Activated naive CD8-positive, alpha-beta T cell treated with anti-CD3 and anti-CD28 coated beads, Interleukin-2, amount 10 ng/mL, durations not matched to agents 7 days and 5 days (primary cell): ENCODE measurements at regions not wholly inside any gene's neighbourhood (a gene's known extent, or its start where the extent isn't known, plus 50 kb on each side); places are given as distances from the start of the nearest gene placed in this dataset.

Experiments
- ATAC-seq: fragments of 150-1000 bp; cut with Tn5 transposase; one replicate; pipeline ENCODE4 v1.10.0; 2021; ENCODE audit warnings: low read depth, moderate library complexity
- POLR2A ChIA-PET: fragments of 350-600 bp; sonication (Branson Sonifier 250); formaldehyde crosslinking; loops from one replicate; lab custom pipeline; 2021; ENCODE audit warnings: antibody characterized with exemption; lab: Charles Lee
- DNase-seq: peaks from one replicate; pipeline ENCODE4 v3.0.0; 2021
- H3K27ac Mint-ChIP-seq: one replicate; pipeline ENCODE4 v1.8.0; 2022; ENCODE audit warnings: mild to moderate bottlenecking, mixed read lengths
- H3K27me3 Mint-ChIP-seq: one replicate; pipeline ENCODE4 v1.8.0; 2022; ENCODE audit warnings: mild to moderate bottlenecking, moderate library complexity, mixed read lengths
- H3K36me3 Mint-ChIP-seq: one replicate; pipeline ENCODE4 v1.8.0; 2021; ENCODE audit warnings: mild to moderate bottlenecking, mixed read lengths
- H3K4me1 Mint-ChIP-seq: one replicate; pipeline ENCODE4 v1.8.0; 2021; ENCODE audit warnings: mixed read lengths
- H3K4me3 Mint-ChIP-seq: one replicate; pipeline ENCODE4 v1.8.0; 2022; ENCODE audit warnings: mild to moderate bottlenecking, moderate library complexity, mixed read lengths
- H3K9me3 Mint-ChIP-seq: one replicate; pipeline ENCODE4 v1.8.0; 2021; ENCODE audit warnings: mixed read lengths

DNA sequence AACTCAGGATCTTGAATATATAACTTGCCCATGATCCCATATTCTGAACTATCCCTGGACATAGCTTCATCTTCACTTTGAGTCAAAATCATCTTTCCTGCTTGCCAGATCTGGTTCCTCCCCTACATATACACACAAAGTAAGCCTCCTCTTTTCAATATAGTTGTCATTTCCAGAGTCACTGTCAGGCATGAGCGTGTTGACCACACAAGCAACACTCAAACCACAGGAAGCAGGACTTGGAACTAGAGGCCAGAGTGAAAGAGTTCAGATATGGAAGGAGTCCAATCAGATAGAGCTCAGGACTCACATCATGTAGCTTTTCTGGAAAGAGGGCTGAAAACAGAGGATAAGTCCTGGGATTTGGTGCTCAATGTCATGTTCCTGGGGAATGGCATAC is 1140.6 kb downstream of the BCL11B start:
- peak overlapping the region; percentile 49 for H3K27ac Mint-ChIP-seq
- peaks cover 3% of the 10 kb centered on the region for H3K36me3 Mint-ChIP-seq
- H3K4me3 Mint-ChIP-seq = peak overlapping the region; percentile 9
- H3K27me3 Mint-ChIP-seq = no peaks in the 10 kb centered on the region
- peaks cover 2% of the 10 kb centered on the region for H3K9me3 Mint-ChIP-seq
- DNase-seq = no peak
- peak; percentile 31 for ATAC-seq
- H3K4me1 Mint-ChIP-seq = peaks cover 31% of the 10 kb centered on the region
- POLR2A ChIA-PET = interaction anchor here (0.5 to 2.0 kb wide), 2 partner anchors 32 to 154 kb away, joined by 3 to 5 read pairs; no protein-coding TSS in a partner anchor

DNA sequence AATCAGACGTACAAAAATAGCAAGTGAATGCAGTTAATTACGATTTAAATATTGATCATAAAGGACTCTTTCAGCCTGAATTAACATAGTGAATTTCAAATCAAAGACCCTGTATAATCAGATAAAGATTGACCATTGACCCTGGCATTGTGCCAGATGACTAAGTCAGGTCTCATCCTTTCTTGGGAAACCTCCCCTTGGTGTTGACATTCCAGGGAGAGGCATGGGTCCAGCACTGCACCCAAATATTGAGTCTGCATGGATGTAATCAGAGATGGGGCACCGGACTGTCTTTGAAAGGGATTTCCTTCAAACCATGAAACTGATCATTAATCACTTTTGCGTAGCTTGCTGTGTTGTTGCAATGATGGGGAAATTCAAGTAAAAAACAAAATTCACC is 1138.2 kb downstream of the BCL11B start:
- Mint-ChIP-seq H3K36me3 (no peaks in the 10 kb centered on the region), H3K27ac (no peak overlapping the region), H3K27me3 (no peaks in the 10 kb centered on the region), H3K9me3 (peaks cover 2% of the 10 kb centered on the region), H3K4me3 (no peak overlapping the region), H3K4me1 (peaks cover 50% of the 10 kb centered on the region)
- ATAC-seq (no peak), DNase-seq (no peak)
- POLR2A ChIA-PET = no interaction called here

DNA sequence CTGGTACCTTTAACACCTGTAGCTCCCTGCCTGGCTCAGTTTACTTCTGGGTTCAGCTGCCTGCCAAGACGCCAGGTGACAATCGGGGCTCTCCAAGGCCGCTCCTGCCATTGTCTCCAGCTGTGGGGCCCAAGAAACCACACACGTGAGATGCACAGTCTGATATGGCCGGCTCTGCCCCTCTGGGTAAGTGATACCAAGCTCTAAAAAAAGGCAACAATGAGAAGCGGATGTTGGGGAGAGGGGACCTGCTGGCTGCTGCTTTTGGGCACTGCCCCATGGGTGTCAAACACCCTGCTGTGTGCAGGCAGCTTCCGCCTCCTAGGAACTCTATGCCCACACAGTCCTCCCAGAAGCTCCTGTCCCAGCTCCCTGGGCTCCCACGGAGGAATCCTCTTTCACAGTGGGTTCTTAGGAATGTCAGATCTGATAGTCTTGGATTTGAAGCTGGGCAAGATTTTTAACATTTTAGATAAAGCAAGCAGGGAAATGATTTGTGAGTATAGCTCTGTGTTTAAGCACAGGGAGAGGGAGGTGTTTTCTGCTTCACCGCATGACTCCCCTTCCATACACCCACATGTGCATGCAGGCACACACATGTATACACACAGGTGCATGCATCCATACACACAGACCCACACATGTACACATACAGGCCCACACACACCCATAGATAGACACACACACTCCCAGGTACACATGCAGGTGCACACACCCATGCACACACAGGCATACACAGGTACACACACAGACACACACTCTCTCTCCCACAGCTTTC is 1135.8 kb downstream of the BCL11B start:
- Mint-ChIP-seq H3K27ac (peak overlapping the region; percentile 94), H3K36me3 (no peaks in the 10 kb centered on the region), H3K4me1 (peaks cover 62% of the 10 kb centered on the region), H3K4me3 (peak overlapping the region; percentile 79), H3K27me3 (no peaks in the 10 kb centered on the region), H3K9me3 (peaks cover under 1% of the 10 kb centered on the region)
- DNase-seq (peak; percentile 50), ATAC-seq (peak; percentile 57)
- POLR2A ChIA-PET = interaction anchor here (0.6 to 8.3 kb wide), 9 partner anchors 26 to 1131 kb away, joined by 3 to 101 read pairs (median 5); no protein-coding TSS in a partner anchor

DNA sequence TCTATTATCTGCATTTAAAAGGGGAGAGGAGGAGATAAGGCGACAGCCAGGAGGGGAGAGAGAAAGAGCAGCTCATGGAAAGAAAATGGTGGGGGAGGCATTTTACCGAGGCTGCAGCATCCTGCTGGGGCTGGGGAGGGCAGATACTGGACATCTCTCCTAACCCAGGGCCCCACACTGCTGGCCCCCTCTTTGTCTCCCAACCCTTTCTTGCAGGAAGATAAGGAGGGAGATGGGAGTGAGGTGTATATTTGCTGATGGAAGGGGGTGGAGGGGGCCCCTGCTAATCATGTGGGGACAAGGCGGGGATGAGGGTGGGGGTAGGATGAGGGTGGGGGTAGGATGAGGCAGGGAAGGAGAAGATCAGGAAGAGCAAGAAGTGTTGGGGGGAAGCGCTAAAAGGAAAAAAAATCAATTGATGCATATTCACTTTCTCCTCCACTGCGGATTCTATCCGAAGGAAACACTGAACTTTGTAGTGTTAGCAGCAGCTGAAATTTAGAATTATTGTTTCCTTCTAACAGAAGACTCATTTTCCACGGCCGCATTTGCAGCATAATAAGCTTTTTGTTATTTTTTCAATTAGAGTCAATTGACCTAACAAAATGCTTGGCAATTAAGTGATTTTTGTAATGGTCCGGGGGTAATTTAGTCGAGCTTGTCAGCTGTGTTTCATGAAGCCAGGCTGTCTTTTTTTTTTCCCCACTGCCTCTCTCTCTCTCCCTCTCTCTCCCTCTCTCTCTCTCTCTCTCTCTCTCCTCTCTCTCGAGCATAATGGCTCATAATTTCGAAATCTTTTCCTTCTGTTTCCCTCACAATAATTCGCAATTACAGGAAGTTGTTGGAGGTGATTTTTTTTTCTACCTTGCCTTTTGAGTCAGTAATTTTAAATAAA is 1134.6 kb downstream of the BCL11B start:
- ATAC-seq (no peak), DNase-seq (no peak)
- H3K36me3 Mint-ChIP-seq = no peaks in the 10 kb centered on the region
- peak overlapping the region; percentile 94 for H3K27ac Mint-ChIP-seq
- H3K27me3 Mint-ChIP-seq = no peaks in the 10 kb centered on the region
- POLR2A ChIA-PET = interaction anchor here (0.7 to 8.3 kb wide), 14 partner anchors 36 to 1137 kb away, joined by 3 to 101 read pairs (median 4); partner anchors contain the start of gene BCL11B
- H3K9me3 Mint-ChIP-seq = no peaks in the 10 kb centered on the region
- H3K4me3 Mint-ChIP-seq = peak overlapping the region; percentile 79
- H3K4me1 Mint-ChIP-seq = peaks cover 66% of the 10 kb centered on the region

DNA sequence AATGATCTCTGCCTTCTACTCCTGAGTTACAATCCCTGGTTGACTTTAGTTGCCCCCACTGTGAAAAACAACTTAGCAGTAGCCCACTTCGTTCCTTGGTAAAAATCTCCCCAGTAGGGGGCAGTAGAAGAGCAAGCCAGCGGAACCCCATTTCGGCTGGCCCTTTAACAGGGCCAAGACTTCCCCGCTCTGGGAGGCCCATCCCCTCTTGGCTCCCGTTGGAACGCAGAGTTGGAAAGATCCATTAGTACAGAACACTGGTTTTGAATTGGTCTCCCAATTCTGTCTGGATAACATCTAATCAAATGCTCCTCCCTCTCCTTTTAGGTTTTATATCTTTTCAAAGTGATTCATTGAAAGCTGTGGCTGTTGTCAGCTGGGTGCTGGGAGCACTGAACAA is 1133.3 kb downstream of the BCL11B start:
- POLR2A ChIA-PET = interaction anchor here (1.0 to 8.3 kb wide), 9 partner anchors 28 to 1134 kb away, joined by 3 to 101 read pairs (median 11); partner anchors contain the start of gene BCL11B
- Mint-ChIP-seq H3K4me3 (peak overlapping the region; percentile 79), H3K36me3 (no peaks in the 10 kb centered on the region), H3K9me3 (no peaks in the 10 kb centered on the region), H3K27ac (peak overlapping the region; percentile 94), H3K27me3 (no peaks in the 10 kb centered on the region), H3K4me1 (peaks cover 68% of the 10 kb centered on the region)
- ATAC-seq = peak; percentile 55
- peak; percentile 59 for DNase-seq

DNA sequence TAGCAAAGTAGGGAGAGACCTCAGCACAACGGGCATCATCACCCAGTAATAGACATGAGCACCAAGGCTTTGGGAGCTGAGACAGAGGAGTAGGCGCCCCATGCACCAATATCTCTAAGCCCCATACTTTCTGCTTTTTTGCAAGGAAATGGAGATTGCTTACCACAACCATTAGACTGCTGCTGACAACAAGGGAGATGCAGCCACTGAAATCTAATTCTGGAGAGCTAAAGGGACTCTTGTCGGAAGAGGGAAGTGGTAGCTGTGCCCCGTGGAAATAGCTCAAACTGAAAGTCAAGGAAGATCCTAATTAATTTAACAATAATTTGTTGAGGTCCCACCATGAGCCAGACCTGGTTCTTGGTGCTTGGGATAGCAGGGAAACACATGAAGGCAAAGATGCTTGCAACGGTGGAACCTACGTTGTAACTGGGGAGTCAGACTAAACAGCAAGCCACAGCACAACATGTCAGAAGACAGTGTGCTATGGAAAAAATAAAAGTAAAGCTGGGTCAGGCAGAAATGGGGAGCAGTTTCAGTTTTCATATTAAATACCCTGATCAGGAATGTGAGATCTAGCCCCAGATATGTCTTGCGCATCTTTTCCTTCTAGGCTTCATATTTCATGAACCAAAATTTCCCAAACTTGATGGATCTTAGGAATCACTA is 1131.0 kb downstream of the BCL11B start:
- H3K27me3 Mint-ChIP-seq = no peaks in the 10 kb centered on the region
- no peaks in the 10 kb centered on the region for H3K9me3 Mint-ChIP-seq
- ATAC-seq = peak; percentile 8
- no peak for DNase-seq
- peaks cover 65% of the 10 kb centered on the region for H3K4me1 Mint-ChIP-seq
- POLR2A ChIA-PET = interaction anchor here (0.7 to 8.3 kb wide), 15 partner anchors 9 to 1131 kb away, joined by 3 to 101 read pairs (median 4); partner anchors contain the start of gene BCL11B
- H3K36me3 Mint-ChIP-seq = peaks cover 3% of the 10 kb centered on the region
- peak overlapping the region; percentile 89 for H3K27ac Mint-ChIP-seq
- peak overlapping the region; percentile 75 for H3K4me3 Mint-ChIP-seq

DNA sequence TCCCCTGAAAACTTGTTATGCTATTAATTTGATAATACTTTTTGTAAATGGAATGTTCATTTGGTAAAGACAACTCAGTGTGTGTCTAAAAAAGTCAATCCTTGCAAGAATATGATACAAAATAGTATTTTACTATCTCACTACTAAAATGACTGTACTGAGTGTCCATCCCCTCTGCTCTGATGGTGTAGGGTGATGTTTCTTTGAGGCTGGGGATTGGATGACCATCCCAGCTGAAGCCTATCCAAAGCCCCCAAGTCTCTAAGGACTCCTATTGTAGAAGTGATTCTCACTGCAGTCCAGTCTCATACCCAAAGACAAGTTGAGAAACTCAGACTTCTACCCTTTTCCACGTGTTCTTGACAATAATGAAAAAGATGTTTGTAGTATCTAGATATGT is 1128.4 kb downstream of the BCL11B start:
- no peak for ATAC-seq
- POLR2A ChIA-PET = interaction anchor here (0.5 to 8.3 kb wide), 4 partner anchors 32 to 1245 kb away, joined by 4 to 101 read pairs (median 8); no protein-coding TSS in a partner anchor
- Mint-ChIP-seq H3K36me3 (peaks cover 3% of the 10 kb centered on the region), H3K4me3 (no peak overlapping the region), H3K27me3 (no peaks in the 10 kb centered on the region), H3K27ac (peak overlapping the region; percentile 9), H3K9me3 (no peaks in the 10 kb centered on the region), H3K4me1 (peaks cover 44% of the 10 kb centered on the region)
- DNase-seq = no peak

DNA sequence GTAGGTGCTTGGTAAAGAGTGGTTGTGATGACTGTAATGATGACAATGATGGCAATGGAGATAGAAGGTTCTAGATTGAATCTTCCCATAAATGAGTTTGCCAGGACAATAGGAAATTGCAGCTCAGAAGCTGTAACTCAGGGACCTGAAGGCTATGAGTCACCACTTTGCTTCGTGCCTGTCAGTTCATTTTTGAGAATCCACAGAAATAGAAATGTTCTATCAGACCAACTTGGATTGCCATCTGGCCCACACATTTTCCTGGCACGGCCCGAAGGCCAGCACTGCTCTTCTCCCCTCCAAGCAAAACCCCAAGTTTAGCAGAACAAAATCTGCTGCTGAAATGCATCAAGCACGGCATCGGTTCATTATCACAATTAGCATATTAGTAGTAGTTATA is 1127.0 kb downstream of the BCL11B start:
- H3K9me3 Mint-ChIP-seq = no peaks in the 10 kb centered on the region
- POLR2A ChIA-PET = no interaction called here
- DNase-seq = no peak
- no peak overlapping the region for H3K27ac Mint-ChIP-seq
- peaks cover 34% of the 10 kb centered on the region for H3K4me1 Mint-ChIP-seq
- H3K27me3 Mint-ChIP-seq = no peaks in the 10 kb centered on the region
- no peak overlapping the region for H3K4me3 Mint-ChIP-seq
- no peak for ATAC-seq
- peaks cover 3% of the 10 kb centered on the region for H3K36me3 Mint-ChIP-seq

DNA sequence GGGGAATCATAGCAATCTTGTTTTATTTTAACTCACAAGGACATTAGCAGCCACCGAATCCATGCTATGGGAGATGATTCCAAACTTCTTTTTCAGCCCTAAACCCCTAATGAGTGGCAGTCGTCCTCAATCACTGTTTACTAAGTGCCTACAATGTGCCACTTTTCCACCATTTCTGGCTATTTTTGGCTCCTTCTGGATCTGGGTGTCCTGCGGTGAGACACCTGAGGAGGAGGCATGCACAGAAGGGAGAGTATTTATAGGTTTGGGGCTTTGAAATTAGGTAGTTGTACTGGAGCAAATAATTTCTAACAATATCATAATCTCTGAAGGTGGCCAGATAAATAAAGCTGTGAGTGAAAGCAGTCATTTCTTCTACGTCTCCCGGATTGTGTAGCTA is 1125.6 kb downstream of the BCL11B start:
- no peak overlapping the region for H3K4me3 Mint-ChIP-seq
- peaks cover 5% of the 10 kb centered on the region for H3K9me3 Mint-ChIP-seq
- no peak for ATAC-seq
- DNase-seq = no peak
- no peaks in the 10 kb centered on the region for H3K27me3 Mint-ChIP-seq
- peaks cover 33% of the 10 kb centered on the region for H3K4me1 Mint-ChIP-seq
- POLR2A ChIA-PET = interaction anchor here (1.0 to 1.4 kb wide), 2 partner anchors 22 to 236 kb away, joined by 3 read pairs; no protein-coding TSS in a partner anchor
- H3K36me3 Mint-ChIP-seq = peaks cover 9% of the 10 kb centered on the region
- H3K27ac Mint-ChIP-seq = no peak overlapping the region

DNA sequence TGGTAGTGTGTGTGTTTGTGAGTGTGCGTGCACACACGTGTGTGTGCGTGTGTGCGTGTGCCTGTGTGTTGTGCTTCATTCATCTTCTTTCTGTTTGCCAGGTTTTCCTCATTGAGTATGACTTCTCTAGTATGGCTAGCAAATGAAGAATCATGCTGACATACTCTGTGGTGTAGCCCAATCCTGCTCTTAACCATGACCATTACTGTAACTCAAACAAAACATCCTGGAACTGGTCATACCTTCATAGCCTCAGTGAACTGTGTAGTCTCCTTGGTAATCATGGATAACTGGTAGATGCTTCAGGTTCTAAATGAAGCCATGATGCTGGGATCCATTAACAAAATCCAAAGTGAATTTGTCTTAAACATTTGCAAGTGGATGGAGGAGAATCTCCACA is 1117.7 kb downstream of the BCL11B start:
- DNase-seq = no peak
- peaks cover 5% of the 10 kb centered on the region for H3K9me3 Mint-ChIP-seq
- H3K4me1 Mint-ChIP-seq = peaks cover 31% of the 10 kb centered on the region
- no peak overlapping the region for H3K4me3 Mint-ChIP-seq
- H3K27me3 Mint-ChIP-seq = no peaks in the 10 kb centered on the region
- H3K27ac Mint-ChIP-seq = no peak overlapping the region
- H3K36me3 Mint-ChIP-seq = peaks cover 8% of the 10 kb centered on the region
- ATAC-seq = peak; percentile 34
- POLR2A ChIA-PET = no interaction called here

DNA sequence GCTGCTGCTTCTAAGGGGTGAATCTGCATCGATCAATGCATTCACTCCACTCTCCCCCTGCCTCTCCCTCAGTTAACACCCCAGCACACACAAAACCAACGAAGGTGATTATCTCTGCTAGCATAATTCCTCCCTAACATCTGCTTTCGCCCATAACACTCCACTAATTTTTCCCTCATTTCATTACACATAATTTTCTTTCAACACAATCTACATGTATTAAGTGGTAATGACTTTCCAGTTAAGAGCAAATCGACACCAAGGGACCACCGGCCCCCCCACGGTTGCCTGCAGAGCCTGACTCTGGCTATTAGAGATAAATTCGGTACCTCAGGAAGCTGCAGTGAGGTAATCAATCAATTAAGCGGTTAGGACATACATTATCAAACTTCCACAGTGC is 1115.6 kb downstream of the BCL11B start:
- peaks cover 1% of the 10 kb centered on the region for H3K36me3 Mint-ChIP-seq
- POLR2A ChIA-PET = interaction anchor here (1.2 kb wide), 1 partner anchor 10 kb away, joined by 6 read pairs; no protein-coding TSS in a partner anchor
- peaks cover 24% of the 10 kb centered on the region for H3K4me1 Mint-ChIP-seq
- ATAC-seq (no peak), DNase-seq (no peak)
- no peaks in the 10 kb centered on the region for H3K27me3 Mint-ChIP-seq
- H3K4me3 Mint-ChIP-seq = peak overlapping the region; percentile 23
- H3K9me3 Mint-ChIP-seq = no peaks in the 10 kb centered on the region
- peak overlapping the region; percentile 54 for H3K27ac Mint-ChIP-seq

DNA sequence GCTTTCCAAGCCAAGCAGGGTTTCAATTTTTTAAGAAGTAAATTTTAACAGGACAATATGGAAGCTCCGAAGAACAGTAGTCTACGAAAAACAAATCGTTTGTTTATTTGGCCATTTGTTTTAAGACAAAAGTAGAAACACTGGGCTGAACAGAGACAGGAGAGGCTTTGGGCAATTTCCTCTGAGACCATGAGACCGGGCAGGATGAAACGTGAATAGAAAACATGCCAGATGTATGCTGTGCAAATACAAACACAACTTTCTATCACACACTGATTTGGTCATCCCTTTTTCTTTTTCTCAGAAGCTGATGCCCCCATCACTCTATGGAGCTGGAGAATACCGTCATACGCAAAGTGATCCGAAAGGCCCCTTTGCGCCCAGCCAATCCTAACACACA is 1111.1 kb downstream of the BCL11B start:
- H3K27me3 Mint-ChIP-seq = no peaks in the 10 kb centered on the region
- H3K27ac Mint-ChIP-seq = peak overlapping the region; percentile 86
- no peaks in the 10 kb centered on the region for H3K9me3 Mint-ChIP-seq
- POLR2A ChIA-PET = interaction anchor here (0.6 kb wide), 1 partner anchor 14 kb away, joined by 4 read pairs; no protein-coding TSS in a partner anchor
- ATAC-seq (no peak), DNase-seq (no peak)
- peaks cover 3% of the 10 kb centered on the region for H3K36me3 Mint-ChIP-seq
- H3K4me1 Mint-ChIP-seq = peaks cover 32% of the 10 kb centered on the region
- H3K4me3 Mint-ChIP-seq = peak overlapping the region; percentile 55
